Kidney (tissue), 13 donors: ENCODE measurements at regions not wholly inside any gene's neighbourhood (a gene's known extent, or its start where the extent isn't known, plus 50 kb on each side); places are given as distances from the start of the nearest gene placed in this dataset.

Experiments
- DNase-seq, 5 donors: peaks; one replicate each; pipeline ENCODE4 v3.0.0-alpha.2; 2013 to 2020
- FAIRE-seq: peaks from 2 replicates; lab custom pipeline; 2012; peaks lifted over from hg19 to GRCh38; lab: Jason Lieb, UNC
- H3K27ac ChIP-seq, 2 donors: one replicate each; pipeline ENCODE4 v1.7.0; 2013; ENCODE audit warnings: low read depth in 2 of 2, low read length in 2 of 2, inconsistent platforms in 1 of 2
- H3K27me3 ChIP-seq: one replicate; pipeline ENCODE4 v1.7.1; 2013; ENCODE audit warnings: low read length, inconsistent platforms; ENCODE audit not compliant: control insufficient read depth, insufficient read depth
- H3K36me3 ChIP-seq, 3 donors: one replicate each; pipeline versions ENCODE4 v1.7.0 to v1.7.1; 2013; ENCODE audit warnings: low read length in 3 of 3, control low read depth in 1 of 3, inconsistent platforms in 1 of 3; ENCODE audit not compliant: insufficient read depth in 3 of 3, control insufficient read depth in 2 of 3
- H3K4me1 ChIP-seq, 3 donors: one replicate each; pipeline versions ENCODE4 v1.7.0 to v1.7.1; 2013; ENCODE audit warnings: low read length in 3 of 3, inconsistent platforms in 1 of 3, low read depth in 1 of 3; ENCODE audit not compliant: control insufficient read depth in 2 of 3, insufficient read depth in 2 of 3
- H3K4me3 ChIP-seq, 3 donors: one replicate each; pipeline versions ENCODE4 v1.7.0 to v1.8.1; 2013; ENCODE audit warnings: low read length in 3 of 3, control low read depth in 1 of 3, inconsistent platforms in 1 of 3
- H3K9ac ChIP-seq, 3 donors: one replicate each; pipeline versions ENCODE4 v1.7.0 to v1.7.1; 2013; ENCODE audit warnings: low read length in 3 of 3, control low read depth in 1 of 3, inconsistent platforms in 1 of 3
- H3K9me3 ChIP-seq, 3 donors: one replicate each; pipeline versions ENCODE4 v1.7.0 to v1.7.1; 2013; ENCODE audit warnings: low read length in 3 of 3, control low read depth in 1 of 3, inconsistent platforms in 1 of 3; ENCODE audit not compliant: control insufficient read depth in 2 of 3, insufficient read depth in 1 of 3
- CTCF ChIP-seq: IDR thresholded peaks from 3 replicates; pipeline ENCODE4 v1.5.1; 2012; ENCODE audit warnings: mild to moderate bottlenecking, moderate library complexity, borderline replicate concordance; ENCODE audit not compliant: insufficient read depth; ENCODE audit errors: extremely low read depth
- intact Hi-C: fragments of 100-400 bp; cut with DNase I; formaldehyde crosslinking; loops from one replicate; pipeline ENCODE4 v1.11.1; 2022
- donor health status: control.
- donor health status: control.
- donor health status: control.
- donor health status: control.
- donor health status: control.
- donor health status: DM: yes; HTN: yes; CAD: no.
- donor health status: Normal renal cell carcinoma (clear cell type).

- Histone ChIP-seq H3K9ac (no peak overlapping the region), H3K27ac (peak overlapping the region; percentile 27 to 71), H3K36me3 (no peaks in the 10 kb centered on the region), H3K27me3 (no peaks in the 10 kb centered on the region), H3K4me1 (peaks cover 9 to 52% (median 11%) of the 10 kb centered on the region in 3 donors), H3K4me3 (peak overlapping the region in 1 of 3 donors; percentile 13), H3K9me3 (peaks cover 0 to 5% (median 0%) of the 10 kb centered on the region in 3 donors)
- no peak for TF ChIP-seq CTCF
- intact Hi-C loops, result no loop called here
- FAIRE-seq (no peak), DNase-seq (peak in 4 of 5 donors; percentile 68 to 93 (median 81))
Measured at GRCh38 chr6:139855671-139856311, 481.3 kb upstream of the CITED2 start.

GRCh38 chr6:139853302-139853992, 479.0 kb upstream of the CITED2 start:
- peak; percentile 80 for FAIRE-seq
- peaks cover 0 to 5% (median 0%) of the 10 kb centered on the region in 3 donors for H3K9me3 ChIP-seq
- H3K36me3 ChIP-seq, result no peaks in the 10 kb centered on the region
- H3K27me3 ChIP-seq, result no peaks in the 10 kb centered on the region
- TF ChIP-seq CTCF, result no peak
- H3K4me3 ChIP-seq, result peak overlapping the region in 1 of 3 donors; percentile 41
- intact Hi-C loops, result no loop called here
- DNase-seq, result peak in 3 of 5 donors; percentile 62 to 83 (median 80)
- peaks cover 9 to 52% (median 11%) of the 10 kb centered on the region in 3 donors for H3K4me1 ChIP-seq
- peak overlapping the region in 1 of 3 donors; percentile 41 for H3K9ac ChIP-seq
- peak overlapping the region; percentile 71 to 80 for H3K27ac ChIP-seq

- no peak overlapping the region for H3K4me3 ChIP-seq
- intact Hi-C loops, result no loop called here
- H3K9ac ChIP-seq, result no peak overlapping the region
- H3K27me3 ChIP-seq, result no peaks in the 10 kb centered on the region
- no peak for TF ChIP-seq CTCF
- no peak for FAIRE-seq
- peak overlapping the region; percentile 70 to 80 for H3K27ac ChIP-seq
- peaks cover 0 to 5% (median 0%) of the 10 kb centered on the region in 3 donors for H3K9me3 ChIP-seq
- peaks cover 9 to 52% (median 11%) of the 10 kb centered on the region in 3 donors for H3K4me1 ChIP-seq
- DNase-seq, result peak in 1 of 5 donors; percentile 56
- H3K36me3 ChIP-seq, result no peaks in the 10 kb centered on the region
Measured at GRCh38 chr6:139852488-139853140, 478.2 kb upstream of the CITED2 start.
